ENCODE measurements at regions not wholly inside any gene's neighbourhood (a gene's known extent, or its start where the extent isn't known, plus 50 kb on each side); places are given as distances from the start of the nearest gene placed in this dataset.

GRCh38 chr19:28882818-28883217 lies 330.1 kb downstream of the UQCRFS1 start:
- TF ChIP-seq CTCF (IDR thresholded peaks at IDR 0.05; ENCODE audit: insufficient read depth, low read depth, low read length, missing control alignments): no peak
- DNase-seq (ENCODE audit: low read depth): no peak

DNA sequence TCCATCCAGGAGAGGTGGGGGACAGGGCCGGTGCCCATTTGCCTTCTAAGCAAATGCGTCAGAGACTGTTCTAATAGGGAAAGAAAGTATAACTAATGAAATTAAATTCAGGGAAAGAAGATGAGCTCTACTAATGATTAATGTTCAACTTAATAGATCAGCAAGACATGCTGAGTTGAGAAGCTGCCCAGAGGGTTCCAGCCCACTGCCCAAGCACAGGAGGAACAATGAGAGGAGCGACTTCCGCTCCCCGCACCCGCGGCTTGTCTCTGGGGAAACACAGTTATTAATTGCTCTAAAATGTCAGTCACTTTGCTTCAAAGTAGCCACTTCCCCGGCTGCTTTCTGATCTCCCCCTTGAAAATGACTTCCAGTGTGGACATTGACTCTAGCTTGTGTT lies 331.3 kb downstream of the UQCRFS1 start:
- no peak for DNase-seq (ENCODE audit: low read depth)
- no peak for TF ChIP-seq CTCF (IDR thresholded peaks at IDR 0.05; ENCODE audit: insufficient read depth, low read depth, low read length, missing control alignments)
- no peak overlapping the region for H3K4me3 ChIP-seq (ENCODE audit: low read length)

More at GRCh38 chr19:28882818-28883217, 330.1 kb downstream of the UQCRFS1 start:
- no peak overlapping the region for H3K4me3 ChIP-seq (ENCODE audit: low read length)

DNA sequence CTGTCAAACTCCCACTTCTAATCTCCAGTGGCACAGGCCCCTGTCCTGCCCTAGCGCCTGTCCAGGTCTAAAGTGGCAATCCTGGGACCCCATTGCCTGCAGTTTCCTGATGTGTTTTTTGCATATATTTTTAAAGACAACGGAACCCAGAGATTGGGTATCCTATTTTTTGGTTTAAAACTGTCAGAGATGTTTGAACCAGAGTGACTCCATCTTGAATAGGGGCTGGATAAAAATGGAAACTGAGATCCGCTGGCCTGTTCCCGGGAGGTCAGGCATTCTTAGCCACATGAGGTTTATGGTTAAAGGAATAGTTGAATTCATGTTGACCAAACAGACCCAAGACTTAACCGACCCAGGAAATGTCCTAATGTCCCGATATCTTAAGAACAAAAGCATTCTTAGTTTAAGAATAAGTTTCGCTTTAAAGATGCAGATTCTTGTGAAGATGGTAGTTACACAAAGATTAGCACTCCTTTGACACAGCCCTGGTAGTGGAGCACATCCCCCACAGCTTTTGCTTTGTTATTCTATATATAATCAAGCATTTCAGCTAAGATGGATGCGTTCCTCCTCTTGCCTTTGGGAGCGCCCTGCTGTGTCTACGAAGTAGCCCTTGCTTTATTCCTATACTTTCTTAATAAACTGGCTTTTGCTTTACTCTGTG lies 332.1 kb downstream of the UQCRFS1 start:
- no peak for TF ChIP-seq CTCF (IDR thresholded peaks at IDR 0.05; ENCODE audit: insufficient read depth, low read depth, low read length, missing control alignments)
- no peak overlapping the region for H3K4me3 ChIP-seq (ENCODE audit: low read length)
- no peak for DNase-seq (ENCODE audit: low read depth)

DNA sequence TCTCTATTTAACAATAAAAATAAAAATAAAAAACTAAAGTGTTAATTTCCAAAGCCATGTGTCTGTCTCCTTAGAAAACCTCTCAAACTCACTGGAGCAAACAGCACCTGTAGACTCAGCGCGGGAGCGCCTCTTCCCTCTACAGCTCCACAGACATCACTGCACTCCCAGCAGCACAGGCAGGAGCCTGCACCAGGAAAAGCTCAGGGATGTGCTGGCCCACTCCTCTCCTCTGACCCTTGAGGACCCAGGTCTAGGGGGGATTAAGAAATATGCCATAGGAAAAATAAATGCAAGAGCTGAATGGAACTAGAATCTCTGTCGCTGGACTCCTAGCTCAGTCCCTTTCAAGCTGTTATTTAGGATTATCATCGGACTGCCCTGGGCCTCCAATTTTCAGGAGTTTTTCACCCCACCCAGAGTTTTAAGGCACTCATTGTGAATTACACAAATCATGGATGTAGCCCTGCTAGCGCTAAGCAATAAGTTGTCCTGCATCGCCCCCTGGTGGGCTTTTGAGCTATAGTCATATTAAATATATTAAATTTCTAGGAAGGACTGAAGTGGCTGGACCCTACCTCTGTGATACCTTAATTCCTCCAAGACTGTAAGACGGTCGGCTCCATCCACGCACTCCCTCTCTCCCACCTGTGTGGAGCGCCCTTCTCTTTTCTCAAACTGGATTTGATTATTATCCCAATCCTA lies 333.9 kb downstream of the UQCRFS1 start:
- DNase-seq (ENCODE audit: low read depth): peak; percentile 51
- H3K4me3 ChIP-seq (ENCODE audit: low read length): no peak overlapping the region
- peak; percentile 29 for TF ChIP-seq CTCF (IDR thresholded peaks at IDR 0.05; ENCODE audit: insufficient read depth, low read depth, low read length, missing control alignments)

- DNase-seq (ENCODE audit: low read depth): no peak
- no peak overlapping the region for H3K4me3 ChIP-seq (ENCODE audit: low read length)
- no peak for TF ChIP-seq CTCF (IDR thresholded peaks at IDR 0.05; ENCODE audit: insufficient read depth, low read depth, low read length, missing control alignments)
These were observed 336.3 kb downstream of the UQCRFS1 start for GRCh38 chr19:28876609-28877123.

DNA sequence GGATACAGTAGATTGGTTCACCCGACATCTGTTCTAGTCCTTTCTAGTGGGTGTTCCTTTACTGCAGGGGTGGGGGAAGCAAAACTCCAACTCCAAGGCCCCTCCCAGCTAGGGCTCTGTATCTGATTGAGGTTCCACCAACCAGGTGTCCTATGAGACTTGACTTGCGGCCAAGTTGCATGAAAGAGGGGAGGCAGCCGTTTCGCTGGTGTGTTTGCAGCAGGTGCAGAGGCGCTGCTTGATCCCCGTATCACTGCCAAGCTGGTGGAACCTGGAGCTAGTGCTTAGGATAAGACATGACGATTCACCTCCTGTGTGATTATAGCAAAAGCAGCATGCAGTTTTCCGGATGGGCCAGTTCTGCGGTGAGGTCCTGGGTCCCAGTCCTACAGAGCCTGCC lies 338.2 kb downstream of the UQCRFS1 start:
- no peak for TF ChIP-seq CTCF (IDR thresholded peaks at IDR 0.05; ENCODE audit: insufficient read depth, low read depth, low read length, missing control alignments)
- H3K4me3 ChIP-seq (ENCODE audit: low read length): no peak overlapping the region
- DNase-seq (ENCODE audit: low read depth): no peak

Measured in epithelial cell of esophagus (primary cell).